ENCODE measurements at regions not wholly inside any gene's neighbourhood (a gene's known extent, or its start where the extent isn't known, plus 50 kb on each side); places are given as distances from the start of the nearest gene placed in this dataset.

DNA sequence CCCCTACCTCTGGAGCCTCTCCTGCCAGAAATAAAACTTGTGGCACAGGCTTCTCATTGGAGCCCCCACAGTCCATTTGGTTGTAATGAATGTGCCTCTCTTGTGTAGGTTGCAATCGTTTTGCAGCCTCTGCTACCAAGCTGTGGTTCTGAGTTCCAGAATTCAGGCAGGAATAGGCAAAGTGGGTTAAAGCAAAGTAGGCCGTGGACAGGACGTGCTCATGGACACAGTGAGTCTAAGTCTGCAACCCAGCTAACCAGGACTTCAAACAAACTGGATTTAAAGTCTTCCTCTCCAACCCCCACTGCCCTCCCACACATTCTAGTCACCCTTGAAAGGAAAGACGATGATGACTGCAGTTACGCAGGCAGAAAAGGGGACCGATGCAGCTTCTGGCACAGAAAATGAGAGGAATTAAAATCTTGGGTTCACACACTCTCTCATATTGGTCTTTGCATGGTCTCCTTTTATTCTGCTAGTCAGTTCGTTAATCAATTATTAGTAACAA is 260.0 kb downstream of the PIK3R1 start:
- no peak for DNase-seq (ENCODE audit: extremely low read depth in 1 of 2, low read depth in 1 of 2)

DNA sequence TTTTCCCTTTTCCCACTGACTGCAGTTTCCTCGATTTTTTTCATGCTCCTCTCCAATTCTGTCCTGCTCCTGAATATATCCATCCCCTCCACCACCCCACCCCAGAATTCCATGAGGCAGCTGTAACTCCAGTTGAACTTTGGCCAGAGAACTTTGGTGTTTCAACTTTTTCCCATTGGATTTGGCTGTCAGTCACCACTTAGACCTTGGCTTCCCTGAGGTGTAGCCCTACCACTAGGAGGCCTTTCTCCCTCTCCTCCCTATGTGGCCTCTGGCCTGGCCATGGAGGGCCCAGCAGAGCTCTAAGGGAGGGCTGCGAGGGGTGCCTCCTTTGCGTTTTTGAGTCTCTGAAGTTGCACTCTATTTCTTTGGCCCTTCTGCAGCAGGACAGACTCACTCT is 261.3 kb downstream of the PIK3R1 start:
- DNase-seq (ENCODE audit: extremely low read depth in 1 of 2, low read depth in 1 of 2), result no peak

DNA sequence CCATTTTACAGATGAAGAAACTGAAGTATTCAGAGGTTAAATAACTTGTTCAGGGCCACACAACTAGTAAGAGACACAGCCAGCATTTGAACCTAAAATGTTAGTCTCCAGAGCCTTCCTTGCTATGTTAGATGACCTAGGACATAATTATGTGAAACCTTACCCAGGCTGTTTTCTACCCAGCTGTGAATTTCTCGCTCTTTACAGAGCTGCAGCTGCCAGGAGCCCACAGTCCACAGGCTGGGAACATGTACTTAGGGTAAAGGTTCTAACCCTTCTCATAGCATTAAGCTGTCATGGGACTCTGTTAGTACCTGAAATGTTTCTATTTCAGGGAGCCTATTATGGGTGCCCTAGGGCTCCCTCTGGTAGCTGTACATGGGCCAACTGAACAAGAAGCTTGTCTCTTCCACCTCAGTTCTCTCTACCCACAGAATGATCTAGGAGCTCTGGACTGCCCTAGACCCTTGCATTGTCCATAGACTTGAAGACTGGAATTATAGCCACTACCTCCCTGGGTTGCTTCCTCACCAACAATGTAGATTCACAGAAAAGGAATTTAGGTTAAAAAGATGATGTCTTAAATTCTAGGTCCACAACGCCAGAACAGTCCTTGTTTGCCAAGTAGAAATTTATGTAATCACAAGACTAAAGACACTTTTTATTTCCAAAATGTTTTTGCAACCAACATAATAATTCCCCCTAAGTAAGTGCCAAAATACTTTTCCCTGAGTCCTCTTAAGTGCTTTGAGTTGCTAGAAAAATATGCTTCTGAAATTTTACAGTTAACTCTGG is 262.9 kb downstream of the PIK3R1 start:
- no peak for DNase-seq (ENCODE audit: extremely low read depth in 1 of 2, low read depth in 1 of 2)

DNA sequence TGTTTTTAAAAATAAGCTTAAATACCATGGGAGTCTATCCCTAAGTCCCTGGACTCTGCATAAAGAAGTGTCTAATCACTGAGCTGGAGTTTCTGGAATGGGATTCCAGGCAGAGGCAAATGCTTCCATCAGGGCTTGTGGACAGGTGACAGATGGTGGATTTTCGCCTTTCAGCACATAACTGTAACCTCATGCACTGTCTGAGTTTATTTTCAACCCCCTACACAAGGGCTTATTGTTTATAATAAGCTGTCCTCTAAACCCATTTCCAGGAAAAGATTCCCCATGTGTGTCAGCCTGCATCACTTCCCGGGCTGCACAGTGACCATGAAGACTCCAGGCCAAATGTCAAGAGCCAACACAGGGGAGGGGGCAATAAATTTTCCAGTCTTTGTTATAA is 264.0 kb downstream of the PIK3R1 start:
- no peak for DNase-seq (ENCODE audit: extremely low read depth in 1 of 2, low read depth in 1 of 2)

DNA sequence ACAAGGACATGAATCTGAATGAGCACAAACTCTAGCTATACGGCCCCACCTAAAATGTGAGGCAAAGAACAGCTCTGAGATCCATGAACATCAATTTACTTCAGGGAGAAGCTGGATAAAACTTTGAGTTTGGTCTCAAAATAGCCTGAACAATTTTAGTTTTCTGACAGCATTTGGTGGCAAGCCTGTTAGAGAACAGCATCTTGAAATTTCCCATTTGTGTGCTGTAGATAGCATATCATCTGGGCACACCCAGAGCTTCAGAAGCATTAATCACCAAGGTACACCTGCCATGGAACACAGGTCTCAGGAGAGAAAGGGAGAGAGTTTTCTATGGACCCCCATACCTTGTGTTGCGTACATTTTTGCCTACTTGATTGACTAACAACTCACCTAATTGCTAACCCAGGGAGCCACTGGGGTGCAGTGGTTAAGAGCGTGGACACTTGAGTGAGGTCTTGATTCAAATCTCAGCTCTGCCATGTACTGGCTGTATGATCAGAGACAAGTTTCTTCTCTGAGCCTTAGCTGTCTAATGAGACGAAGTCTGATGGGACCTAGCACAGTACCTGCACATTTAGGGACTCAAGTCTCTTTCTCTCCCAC is 264.9 kb downstream of the PIK3R1 start:
- DNase-seq (ENCODE audit: extremely low read depth in 1 of 2, low read depth in 1 of 2), result no peak

DNA sequence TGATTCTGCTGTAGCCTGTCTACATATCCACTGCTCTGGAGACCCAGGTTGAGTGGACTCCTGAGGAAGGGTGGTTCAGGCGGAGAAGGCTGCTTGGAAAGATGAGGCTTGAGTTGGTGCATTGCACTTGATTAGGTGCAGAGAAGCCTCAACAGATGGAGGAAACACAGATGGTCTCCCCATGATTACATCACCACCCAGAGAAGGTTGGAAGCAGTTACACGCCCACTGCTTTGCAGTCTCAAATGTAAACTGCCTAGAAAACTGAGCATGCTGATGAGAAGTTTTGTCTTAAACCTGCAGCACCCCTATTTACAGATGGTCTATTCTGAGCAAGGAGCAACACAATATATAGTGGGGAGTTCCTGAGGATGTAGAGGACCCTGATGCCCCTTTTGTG is 266.6 kb downstream of the PIK3R1 start:
- no peak for DNase-seq (ENCODE audit: extremely low read depth in 1 of 2, low read depth in 1 of 2)

DNA sequence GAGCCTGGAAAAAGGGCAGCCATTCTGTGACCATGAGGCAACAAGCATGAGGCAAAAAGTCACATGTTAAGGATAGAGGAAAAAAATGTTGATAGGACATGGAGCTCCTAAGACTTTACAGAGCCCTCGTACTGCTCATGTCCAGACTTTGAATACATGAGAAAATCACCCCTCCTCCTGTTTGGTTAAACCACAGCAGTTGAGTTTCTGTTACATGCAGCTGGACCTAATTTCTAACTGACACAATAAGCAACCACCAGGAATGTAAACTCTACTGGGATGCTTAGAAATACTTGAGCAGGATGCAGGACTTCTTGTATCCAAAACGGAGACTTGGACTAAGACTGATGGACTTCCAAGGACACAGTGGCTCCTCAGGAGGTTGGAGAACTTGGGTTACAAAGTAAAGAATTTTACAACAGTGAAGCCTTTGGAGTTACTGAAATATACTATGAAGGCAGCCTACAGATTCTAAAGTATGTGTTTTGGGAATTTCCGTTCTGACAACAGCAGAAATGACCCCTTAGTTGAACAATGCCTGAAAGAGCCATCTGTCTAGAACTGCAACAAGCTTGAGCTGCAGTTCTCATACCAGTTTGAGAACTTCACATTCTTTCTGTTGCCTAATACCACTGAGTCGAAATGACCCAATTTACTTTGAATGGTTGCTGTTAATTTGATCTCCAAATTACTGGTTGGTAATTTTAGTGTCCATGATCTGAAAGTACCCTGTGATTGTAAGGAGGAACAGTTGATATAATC is 268.9 kb downstream of the PIK3R1 start:
- DNase-seq (ENCODE audit: extremely low read depth in 1 of 2, low read depth in 1 of 2), result no peak

DNA sequence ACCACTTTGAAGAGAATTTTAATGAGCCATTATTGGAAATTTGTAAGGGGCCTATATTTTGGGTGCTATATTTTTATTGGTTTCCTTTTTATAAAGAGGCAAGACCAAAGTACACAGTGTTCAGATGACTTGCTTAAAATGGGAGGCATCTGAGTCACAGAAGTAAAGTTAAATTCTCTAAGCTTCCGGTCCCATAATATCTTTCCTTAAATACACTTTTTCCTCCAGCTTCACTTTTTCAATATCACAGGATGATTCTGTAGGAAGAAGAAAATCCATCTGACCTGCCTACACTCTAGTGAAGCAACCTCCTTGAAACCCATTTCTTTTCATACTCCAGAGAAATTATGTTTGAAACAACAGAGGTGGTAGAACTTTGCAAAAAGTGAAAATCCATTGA is 274.0 kb downstream of the PIK3R1 start:
- no peak for DNase-seq (ENCODE audit: extremely low read depth in 1 of 2, low read depth in 1 of 2)

DNA sequence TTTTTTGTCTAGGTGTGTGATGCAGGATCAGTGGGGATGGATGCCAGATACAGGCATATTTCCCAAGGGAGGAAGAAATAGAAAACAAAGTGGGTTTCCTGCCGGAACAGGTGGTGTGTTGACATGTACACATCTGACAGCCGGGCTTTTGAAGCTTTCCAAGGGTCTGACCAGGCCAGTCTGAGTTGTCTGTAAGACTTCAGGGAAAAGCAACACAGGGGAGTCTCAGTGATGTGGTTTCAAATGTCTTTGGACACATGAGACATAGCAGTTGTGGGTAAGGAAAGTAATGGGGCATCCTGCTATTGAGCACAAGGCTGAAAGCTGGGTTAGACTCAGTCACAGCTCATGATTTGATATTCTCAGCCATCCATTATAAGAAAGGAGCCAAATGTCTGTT is 274.9 kb downstream of the PIK3R1 start:
- DNase-seq (ENCODE audit: extremely low read depth in 1 of 2, low read depth in 1 of 2), result no peak

DNA sequence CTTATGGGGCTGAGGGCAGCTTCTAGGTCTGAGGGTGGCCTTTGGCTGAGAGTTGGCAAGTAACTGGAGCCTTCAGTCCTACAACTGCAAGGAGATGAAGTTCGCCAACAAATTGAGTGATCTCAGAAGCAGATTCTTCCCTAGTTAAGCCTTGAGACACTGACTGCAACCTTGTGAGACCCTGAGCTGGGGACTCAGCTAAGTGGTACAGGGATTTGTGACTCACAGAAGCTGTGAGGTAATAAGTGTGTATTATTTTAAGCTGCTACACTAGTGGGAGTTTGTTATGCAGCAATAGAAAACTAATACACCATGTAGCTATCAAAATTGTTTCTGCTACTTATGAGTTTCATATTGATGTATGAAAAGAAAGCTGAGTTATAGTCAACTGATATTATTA is 279.2 kb downstream of the PIK3R1 start:
- no peak for DNase-seq (ENCODE audit: extremely low read depth in 1 of 2, low read depth in 1 of 2)

DNA sequence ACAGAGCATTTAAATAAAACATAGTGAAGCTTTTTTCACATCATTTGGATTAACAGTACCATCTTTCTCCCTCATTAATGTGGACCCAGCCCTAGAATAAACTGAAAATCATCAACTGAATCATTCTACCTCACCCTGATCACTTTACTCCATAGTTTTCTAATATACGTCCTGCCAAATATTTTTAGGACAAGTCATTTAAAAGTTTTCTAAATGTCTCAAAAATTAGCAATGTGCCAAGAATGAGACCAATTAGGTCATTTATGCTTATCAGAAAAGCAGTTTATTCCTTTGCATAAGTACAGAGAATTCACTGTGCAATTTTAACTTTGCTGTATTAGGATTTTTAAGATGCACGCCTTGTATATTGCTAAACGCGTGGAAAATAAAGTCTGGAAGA is 284.4 kb downstream of the PIK3R1 start:
- DNase-seq (ENCODE audit: extremely low read depth in 1 of 2, low read depth in 1 of 2), result no peak

DNA sequence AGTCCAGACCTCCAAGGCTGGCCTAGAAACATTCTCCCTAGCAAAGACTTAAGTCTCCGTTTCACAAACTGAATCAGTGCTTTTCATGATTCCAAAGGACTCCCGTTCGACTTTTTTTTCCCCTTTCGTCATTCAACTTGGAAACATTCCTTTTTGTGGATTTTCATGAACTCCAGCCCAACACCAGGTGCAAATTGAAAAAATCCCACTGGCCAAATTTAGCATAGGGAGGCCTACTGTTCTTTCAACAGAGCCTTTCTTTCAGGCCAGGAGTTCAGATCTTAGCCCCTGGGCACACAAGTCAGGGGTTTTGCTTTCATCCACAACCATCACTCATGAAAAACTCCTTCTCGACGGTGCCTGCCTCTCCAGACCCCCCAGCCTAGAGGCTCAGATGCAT is 285.3 kb downstream of the PIK3R1 start:
- DNase-seq (ENCODE audit: extremely low read depth in 1 of 2, low read depth in 1 of 2), result no peak

DNA sequence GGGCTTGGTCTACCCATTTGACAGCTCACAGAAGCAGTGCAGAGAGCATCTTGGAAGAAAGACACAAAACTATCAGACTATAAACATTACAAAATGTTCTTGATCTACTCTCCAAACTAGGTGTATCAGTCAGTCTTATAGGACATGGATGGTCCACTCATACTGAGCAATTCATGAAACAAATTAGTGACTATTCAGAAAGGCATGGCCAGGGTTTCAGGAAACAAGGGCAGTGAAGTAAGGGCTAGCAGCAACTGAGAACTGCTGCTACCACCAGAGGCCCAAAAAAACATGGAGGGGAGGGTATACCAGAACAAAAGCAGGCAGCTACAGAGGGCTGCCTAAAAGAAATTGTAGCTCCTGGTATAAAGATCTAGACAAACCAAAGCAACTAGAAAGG is 287.0 kb downstream of the PIK3R1 start:
- DNase-seq (ENCODE audit: extremely low read depth in 1 of 2, low read depth in 1 of 2), result no peak

DNA sequence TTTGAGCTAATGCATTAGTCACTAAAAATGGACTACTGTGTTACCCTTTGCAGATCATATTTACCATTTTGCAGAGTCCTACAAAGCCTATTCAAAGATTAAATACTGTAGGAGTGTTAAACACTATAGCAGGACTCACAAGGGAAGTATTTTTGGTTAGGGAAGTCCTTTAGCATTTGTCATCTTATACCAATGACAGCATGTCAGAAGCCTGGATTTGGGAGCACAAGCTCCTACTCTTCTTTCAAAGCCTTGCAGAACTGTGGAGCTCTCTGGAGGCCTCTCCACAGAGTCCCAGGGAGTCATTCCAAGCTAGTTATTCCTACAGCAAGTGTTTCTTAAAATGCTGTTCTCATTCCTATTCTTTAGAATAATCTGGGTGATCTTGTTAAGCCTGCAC is 288.8 kb downstream of the PIK3R1 start:
- DNase-seq (ENCODE audit: extremely low read depth in 1 of 2, low read depth in 1 of 2), result no peak

DNA sequence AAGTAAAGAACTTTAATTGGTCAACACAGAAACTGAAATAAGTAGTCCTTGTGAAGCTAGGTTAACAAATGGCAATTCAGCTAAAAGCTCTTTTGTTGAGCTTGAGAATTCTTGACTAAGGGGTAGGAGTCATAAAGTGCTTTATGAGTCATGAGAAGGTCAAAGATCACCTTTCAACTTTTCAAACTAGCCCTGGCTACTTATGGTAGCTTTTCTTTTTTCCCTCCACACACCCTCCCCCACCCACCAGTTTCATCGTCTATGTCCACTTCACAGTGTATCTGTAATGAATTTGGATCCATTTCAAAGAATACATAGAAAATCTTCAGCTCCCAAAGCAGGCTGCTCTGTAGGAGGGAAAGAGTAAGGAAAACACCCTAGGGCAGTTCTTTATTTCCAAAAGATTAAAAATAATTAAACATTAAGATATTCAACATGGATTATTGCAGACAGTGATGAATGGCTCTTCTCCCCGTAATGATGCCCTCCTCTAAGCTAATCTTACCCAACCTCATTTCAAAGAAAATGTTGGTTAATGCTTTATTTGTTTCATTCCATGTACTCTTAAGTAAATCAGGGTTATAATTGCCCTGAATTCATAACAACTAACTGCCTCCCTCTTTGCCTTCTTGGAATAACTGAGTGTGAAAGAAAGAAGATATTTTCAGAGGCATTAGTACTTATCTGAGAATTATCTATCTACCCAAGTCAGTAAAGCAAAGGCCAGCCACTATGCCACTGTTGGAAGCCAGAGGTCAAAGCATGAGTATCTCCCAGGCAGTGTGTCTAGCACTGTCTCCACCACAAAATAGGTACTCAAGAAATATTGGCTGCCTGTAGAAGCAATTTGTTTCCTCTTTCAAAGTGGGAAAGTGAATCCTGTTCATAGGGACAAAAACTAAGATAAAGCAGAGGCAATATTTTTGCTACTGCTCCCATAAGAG is 290.6 kb downstream of the PIK3R1 start:
- DNase-seq (ENCODE audit: extremely low read depth in 1 of 2, low read depth in 1 of 2), result no peak

DNA sequence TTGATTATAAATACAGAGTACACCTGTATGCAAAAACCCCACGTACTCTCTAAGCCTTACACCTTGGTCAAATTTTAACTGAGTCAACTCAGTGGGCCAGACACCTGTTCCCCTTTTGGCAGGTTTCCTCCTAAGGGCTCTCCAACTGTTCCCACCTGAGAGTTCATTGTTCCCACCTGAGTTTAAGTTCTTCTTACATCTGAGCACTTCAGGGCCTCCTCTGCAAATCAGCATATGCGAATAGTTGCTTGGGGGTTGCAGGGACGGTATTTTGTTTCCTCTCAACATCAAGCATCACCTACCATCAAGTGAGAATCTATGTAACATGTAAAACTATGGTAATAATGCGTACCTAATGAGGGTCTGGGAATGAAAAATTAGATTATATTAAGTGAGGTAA is 300.0 kb downstream of the PIK3R1 start:
- DNase-seq (ENCODE audit: extremely low read depth in 1 of 2, low read depth in 1 of 2), result no peak

DNA sequence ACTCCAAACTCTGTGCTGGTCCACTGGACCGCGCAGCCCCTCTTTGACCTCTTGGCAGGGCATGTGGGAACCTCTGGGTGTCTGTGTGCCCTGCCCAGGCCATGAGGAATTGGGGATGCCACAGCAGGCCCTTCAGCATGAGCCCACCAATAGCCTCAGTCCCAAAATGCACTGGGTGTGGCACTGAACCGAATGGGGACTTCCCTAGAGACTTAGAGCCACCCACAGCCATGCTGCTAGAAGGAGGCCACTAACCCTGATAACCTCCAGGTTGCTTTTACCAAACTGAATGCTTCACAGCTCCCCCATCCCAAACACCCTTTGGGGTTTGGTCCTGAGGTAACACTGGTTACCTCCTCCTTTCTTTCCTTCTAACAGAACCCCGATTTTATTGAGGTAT is 302.7 kb downstream of the PIK3R1 start:
- no peak for DNase-seq (ENCODE audit: extremely low read depth in 1 of 2, low read depth in 1 of 2)

DNA sequence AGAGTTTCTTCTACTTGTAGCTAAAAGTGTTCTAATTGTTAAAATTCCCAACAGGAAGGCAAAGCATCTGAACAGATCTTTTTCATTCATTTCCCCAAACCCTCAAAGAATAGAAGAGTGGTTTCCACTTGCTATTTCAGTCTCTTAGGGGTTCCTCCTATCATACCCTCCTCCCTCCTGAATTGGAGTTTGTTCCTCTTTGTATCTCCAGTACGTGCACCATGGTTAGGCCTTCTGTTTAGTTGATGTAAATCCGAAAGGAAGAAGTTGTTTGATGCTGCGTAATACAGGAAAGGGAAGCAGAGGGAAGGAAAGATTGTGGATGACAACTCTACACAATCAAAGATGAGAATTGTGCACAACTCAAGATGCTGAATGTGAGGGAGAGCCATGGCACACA is 303.6 kb downstream of the PIK3R1 start:
- no peak for DNase-seq (ENCODE audit: extremely low read depth in 1 of 2, low read depth in 1 of 2)

DNA sequence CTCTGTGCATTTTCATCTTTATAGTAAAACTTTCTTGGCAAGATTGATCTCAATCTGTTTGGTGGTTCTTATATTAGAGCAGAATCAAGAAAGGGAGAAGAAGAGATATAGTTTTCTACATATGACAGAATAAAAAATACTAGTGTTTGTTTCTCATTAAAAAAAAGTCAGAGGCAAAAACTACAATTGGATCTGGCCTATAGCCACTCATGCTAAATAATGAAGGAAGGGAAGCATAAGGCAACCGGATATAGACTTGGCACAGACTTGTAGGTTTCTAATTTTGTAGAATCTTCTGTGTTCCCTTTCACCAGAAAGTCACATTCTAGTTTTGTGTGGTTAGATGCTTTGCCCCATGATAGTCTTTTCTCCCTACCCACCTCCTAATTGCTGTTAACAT is 306.2 kb downstream of the PIK3R1 start:
- no peak for DNase-seq (ENCODE audit: extremely low read depth in 1 of 2, low read depth in 1 of 2)

DNA sequence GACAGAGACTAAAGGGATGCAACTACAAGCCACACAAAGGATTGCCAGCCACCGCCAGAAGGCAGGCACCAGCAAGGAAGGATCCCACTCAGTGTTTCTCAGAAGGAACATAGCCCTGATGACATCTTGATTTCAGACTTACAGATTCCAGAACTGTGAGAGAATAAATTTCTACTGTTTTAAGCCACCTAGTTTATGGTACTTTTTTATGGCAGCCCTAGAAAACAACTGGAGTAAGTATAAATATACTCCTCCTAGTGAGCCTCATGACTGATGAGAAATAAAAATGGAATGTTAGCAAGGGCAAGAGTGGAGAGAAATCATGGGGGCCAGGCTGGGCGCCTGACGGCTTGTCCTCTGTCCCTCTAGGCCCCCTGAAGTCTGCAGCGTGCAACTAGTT is 307.3 kb downstream of the PIK3R1 start:
- DNase-seq (ENCODE audit: extremely low read depth in 1 of 2, low read depth in 1 of 2), result no peak

DNA sequence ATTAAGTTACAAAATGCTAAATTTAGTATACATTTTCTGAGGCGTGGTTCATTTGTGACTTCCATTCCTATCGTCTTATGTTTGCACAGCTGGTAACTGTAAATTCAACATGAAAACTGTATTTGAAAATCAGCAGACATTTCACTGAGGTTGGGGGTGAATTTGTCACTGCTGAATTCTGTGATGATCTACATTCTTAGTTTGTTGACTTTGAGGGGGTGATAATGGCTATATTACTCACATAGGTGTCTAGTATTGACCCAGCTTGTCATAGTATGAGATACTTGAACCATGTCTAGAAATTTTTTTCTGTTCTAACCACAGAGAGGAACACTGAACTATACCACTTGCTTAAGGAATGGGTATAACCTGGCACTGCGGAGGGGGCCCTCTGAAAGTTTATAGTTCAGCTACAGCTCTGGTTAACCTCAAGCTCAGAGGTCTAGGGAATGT is 313.3 kb downstream of the PIK3R1 start:
- DNase-seq (ENCODE audit: extremely low read depth in 1 of 2, low read depth in 1 of 2), result no peak
